GM12875 (cell line): ENCODE measurements at regions not wholly inside any gene's neighbourhood (a gene's known extent, or its start where the extent isn't known, plus 50 kb on each side); places are given as distances from the start of the nearest gene placed in this dataset.
"Not testable (repeated sequence)": the region's sequence is repeated elsewhere in the genome, so short reads cannot be mapped to it uniquely, and the experiment has no call there.

Source experiments
- H3K4me3 ChIP-seq: one replicate; pipeline ENCODE4 v1.5.1; 2011; ENCODE audit warnings: low read depth, low read length, control low read depth
- TF ChIP-seq, protein P1 (sequence below): IDR thresholded peaks from 2 replicates; pipeline ENCODE4 v1.5.1; 2011; ENCODE audit warnings: low read depth, mild to moderate bottlenecking, control low read depth, inconsistent platforms, low read length, moderate library complexity, borderline replicate concordance; ENCODE audit not compliant: insufficient read depth

- TF ChIP-seq, protein P1, sequence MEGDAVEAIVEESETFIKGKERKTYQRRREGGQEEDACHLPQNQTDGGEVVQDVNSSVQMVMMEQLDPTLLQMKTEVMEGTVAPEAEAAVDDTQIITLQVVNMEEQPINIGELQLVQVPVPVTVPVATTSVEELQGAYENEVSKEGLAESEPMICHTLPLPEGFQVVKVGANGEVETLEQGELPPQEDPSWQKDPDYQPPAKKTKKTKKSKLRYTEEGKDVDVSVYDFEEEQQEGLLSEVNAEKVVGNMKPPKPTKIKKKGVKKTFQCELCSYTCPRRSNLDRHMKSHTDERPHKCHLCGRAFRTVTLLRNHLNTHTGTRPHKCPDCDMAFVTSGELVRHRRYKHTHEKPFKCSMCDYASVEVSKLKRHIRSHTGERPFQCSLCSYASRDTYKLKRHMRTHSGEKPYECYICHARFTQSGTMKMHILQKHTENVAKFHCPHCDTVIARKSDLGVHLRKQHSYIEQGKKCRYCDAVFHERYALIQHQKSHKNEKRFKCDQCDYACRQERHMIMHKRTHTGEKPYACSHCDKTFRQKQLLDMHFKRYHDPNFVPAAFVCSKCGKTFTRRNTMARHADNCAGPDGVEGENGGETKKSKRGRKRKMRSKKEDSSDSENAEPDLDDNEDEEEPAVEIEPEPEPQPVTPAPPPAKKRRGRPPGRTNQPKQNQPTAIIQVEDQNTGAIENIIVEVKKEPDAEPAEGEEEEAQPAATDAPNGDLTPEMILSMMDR = no peak
- no peak overlapping the region for H3K4me3 ChIP-seq
These were observed 63.5 kb upstream of the NRIP1 start for GRCh38 chr21:15128267-15128666.

DNA sequence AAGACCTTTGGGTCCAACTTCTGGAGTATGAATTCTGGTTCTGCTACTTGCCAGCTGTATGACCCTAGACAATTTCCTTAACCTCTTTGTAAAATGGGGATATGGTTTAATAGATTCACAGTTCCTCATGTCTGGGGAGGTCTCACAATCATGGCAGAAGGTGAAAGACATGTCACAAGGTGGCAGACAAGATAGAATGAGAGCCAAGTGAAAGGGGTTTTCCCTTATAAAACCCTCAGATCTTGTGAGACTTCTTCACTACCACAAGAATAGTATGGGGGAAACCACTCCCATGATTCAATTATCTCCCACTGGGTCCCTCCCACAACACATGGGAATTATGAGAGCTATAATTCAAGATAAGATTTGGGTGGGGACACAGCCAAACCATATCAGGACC is 63.9 kb upstream of the NRIP1 start:
- not testable (repeated sequence) for H3K4me3 ChIP-seq

DNA sequence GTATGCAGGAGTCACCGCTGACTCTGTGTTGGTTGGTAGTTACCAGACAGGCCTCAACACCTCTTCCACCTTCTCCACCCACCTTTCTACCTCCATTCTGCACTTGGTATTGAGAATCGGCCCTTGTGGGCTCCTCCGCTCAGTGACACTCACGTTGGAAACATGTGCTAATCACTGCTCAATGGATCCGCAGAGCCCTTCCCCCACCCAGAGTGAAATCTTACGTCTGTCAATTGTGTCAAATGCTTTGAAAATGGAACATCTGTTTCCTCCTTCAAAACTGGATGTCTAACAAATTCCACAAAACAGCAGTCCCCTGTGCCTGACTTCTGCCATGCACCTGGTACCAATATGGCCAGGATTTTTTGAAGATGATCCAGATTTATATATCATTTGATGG is 65.5 kb upstream of the NRIP1 start:
- no peak overlapping the region for H3K4me3 ChIP-seq
- TF ChIP-seq, protein P1 = no peak

GRCh38 chr21:15130751-15131150 is 66.0 kb upstream of the NRIP1 start:
- TF ChIP-seq, protein P1 = no peak
- H3K4me3 ChIP-seq = no peak overlapping the region

DNA sequence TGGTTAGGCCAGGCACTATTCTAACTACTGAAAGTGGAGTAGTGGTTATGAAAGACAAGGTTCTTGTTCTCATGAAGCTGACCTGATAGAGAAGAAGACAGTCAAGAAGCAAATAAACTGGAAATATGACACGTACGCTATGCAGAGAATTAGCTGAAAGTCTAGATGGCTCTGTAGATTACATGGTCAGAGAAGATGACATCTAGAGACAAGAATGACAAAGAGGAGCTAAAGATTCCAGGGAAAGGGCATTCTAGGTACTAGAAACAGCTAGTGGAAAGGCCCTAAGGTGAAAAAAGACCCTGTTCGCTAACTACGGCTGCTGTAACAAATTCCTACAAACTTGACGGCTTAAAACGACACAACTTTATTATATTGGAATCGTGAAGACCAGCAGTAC is 68.0 kb upstream of the NRIP1 start:
- TF ChIP-seq, protein P1 = no peak
- H3K4me3 ChIP-seq = no peak overlapping the region

- TF ChIP-seq, protein P1 = no peak
- H3K4me3 ChIP-seq = no peak overlapping the region
These were observed 70.1 kb upstream of the NRIP1 start for GRCh38 chr21:15134701-15135470.

GRCh38 chr21:15135867-15136629 is 71.2 kb upstream of the NRIP1 start:
- no peak overlapping the region for H3K4me3 ChIP-seq
- TF ChIP-seq, protein P1 = no peak
